ENCODE measurements at regions not wholly inside any gene's neighbourhood (a gene's known extent, or its start where the extent isn't known, plus 50 kb on each side); places are given as distances from the start of the nearest gene placed in this dataset.

DNA sequence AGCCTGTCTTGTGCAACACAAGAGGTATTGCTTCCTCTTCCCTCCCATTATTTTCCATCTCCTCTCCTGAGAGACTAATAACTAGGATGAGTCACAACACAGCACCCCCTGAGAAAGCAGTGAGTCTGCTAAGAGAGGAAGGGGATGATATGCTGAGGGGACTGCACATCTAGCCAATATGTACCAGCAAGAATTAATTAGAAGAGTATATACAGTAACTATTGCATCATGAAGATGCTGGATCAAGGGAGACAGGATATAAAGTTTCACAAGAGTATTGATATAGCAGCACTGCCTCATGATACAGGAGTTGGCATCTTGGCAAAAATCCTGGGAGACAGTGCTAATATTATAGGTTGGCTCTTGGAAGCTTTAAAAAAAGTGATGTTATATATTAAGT is 289.9 kb upstream of the RBMS1 start:
- no peak overlapping the region for H3K4me2 ChIP-seq

GRCh38 chr2:160784034-160784433 is 290.4 kb upstream of the RBMS1 start:
- peaks cover 7% of the 10 kb centered on the region; the same call in 2 of the 3 replicates for H3K9me3 ChIP-seq
- peak in 1 of 2 experiments; percentile 62; a peak in 4 of 6 replicates for ATAC-seq
- peak in 1 of 2 experiments; percentile 17 for DNase-seq (ENCODE audit: low read depth in 1 of 2, low spot score in 1 of 2)
- TF ChIP-seq, protein P1, sequence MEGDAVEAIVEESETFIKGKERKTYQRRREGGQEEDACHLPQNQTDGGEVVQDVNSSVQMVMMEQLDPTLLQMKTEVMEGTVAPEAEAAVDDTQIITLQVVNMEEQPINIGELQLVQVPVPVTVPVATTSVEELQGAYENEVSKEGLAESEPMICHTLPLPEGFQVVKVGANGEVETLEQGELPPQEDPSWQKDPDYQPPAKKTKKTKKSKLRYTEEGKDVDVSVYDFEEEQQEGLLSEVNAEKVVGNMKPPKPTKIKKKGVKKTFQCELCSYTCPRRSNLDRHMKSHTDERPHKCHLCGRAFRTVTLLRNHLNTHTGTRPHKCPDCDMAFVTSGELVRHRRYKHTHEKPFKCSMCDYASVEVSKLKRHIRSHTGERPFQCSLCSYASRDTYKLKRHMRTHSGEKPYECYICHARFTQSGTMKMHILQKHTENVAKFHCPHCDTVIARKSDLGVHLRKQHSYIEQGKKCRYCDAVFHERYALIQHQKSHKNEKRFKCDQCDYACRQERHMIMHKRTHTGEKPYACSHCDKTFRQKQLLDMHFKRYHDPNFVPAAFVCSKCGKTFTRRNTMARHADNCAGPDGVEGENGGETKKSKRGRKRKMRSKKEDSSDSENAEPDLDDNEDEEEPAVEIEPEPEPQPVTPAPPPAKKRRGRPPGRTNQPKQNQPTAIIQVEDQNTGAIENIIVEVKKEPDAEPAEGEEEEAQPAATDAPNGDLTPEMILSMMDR (IDR thresholded peaks at IDR 0.05): peak; percentile 18; the same call in 2 of the 3 replicates
- TF ChIP-seq CHD4 (IDR thresholded peaks at IDR 0.05; ENCODE audit: borderline replicate concordance): no peak
- no peak for TF ChIP-seq ZFP36 (IDR thresholded peaks at IDR 0.05; ENCODE audit: borderline replicate concordance, partially characterized antibody)
- no peak for TF ChIP-seq ZNF302 (CRISPR knock-in tag; IDR thresholded peaks at IDR 0.05)
- no peak for TF ChIP-seq CEBPB (IDR thresholded peaks at IDR 0.05)
- no peak for TF ChIP-seq PHF8 (IDR thresholded peaks at IDR 0.05; ENCODE audit: borderline replicate concordance, low read depth)
- TF ChIP-seq E2F6 (IDR thresholded peaks at IDR 0.05; ENCODE audit: borderline replicate concordance, low read depth): no peak
- TF ChIP-seq CBX2 (IDR thresholded peaks at IDR 0.05; ENCODE audit: borderline replicate concordance, low read depth): no peak
- no peak for TF ChIP-seq JUNB (IDR thresholded peaks at IDR 0.05)
- TF ChIP-seq MAX (IDR thresholded peaks at IDR 0.05): no peak
- no peak for TF ChIP-seq KDM5A (IDR thresholded peaks at IDR 0.05)
- TF ChIP-seq, protein P2, sequence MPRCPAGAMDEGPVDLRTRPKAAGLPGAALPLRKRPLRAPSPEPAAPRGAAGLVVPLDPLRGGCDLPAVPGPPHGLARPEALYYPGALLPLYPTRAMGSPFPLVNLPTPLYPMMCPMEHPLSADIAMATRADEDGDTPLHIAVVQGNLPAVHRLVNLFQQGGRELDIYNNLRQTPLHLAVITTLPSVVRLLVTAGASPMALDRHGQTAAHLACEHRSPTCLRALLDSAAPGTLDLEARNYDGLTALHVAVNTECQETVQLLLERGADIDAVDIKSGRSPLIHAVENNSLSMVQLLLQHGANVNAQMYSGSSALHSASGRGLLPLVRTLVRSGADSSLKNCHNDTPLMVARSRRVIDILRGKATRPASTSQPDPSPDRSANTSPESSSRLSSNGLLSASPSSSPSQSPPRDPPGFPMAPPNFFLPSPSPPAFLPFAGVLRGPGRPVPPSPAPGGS (IDR thresholded peaks at IDR 0.05): no peak
- no peak for TF ChIP-seq BHLHE40 (IDR thresholded peaks at IDR 0.05; ENCODE audit: low read depth, low read length)
- TF ChIP-seq RAD21 (conservative IDR thresholded peaks at IDR 0.05 in 1 of 2, IDR thresholded peaks at IDR 0.05 in 1 of 2): peak in 1 of 2 experiments; percentile 28; a peak in 2 of 5 replicates
- 65% methylated on average over 3 of the region's 3 CpGs for WGBS (ENCODE audit: missing lambda C conversion rate)
- ChIA-PET CTCF (interaction anchor here (1.0 kb wide), 1 partner anchor 118 kb away, joined by 3 read pairs; no protein-coding TSS in a partner anchor), POLR2A (no interaction called here)
- no peaks in the 10 kb centered on the region for H3K4me1 ChIP-seq
- peak overlapping the region in 1 of 2 experiments; percentile 37; a peak in 1 of 6 replicates for H3K27ac ChIP-seq
- no peak overlapping the region for H3K4me3 ChIP-seq
- FAIRE-seq: no peak
- no peak overlapping the region for H3K4me2 ChIP-seq

More for the DNA sequence above, 289.9 kb upstream of the RBMS1 start:
- Histone ChIP-seq H3K4me3 (no peak overlapping the region), H3K9me3 (peaks cover 7% of the 10 kb centered on the region; the same call in 2 of the 3 replicates), H3K4me1 (no peaks in the 10 kb centered on the region), H3K27ac (0 out of 6 replicates have a peak overlapping the region, but pooled peaks of 1 of the 2 experiments have one; percentile 37)
- DNase-seq (ENCODE audit: low read depth in 1 of 2, low spot score in 1 of 2): no peak
- ChIA-PET CTCF (interaction anchor here (1.0 kb wide), 1 partner anchor 117 kb away, joined by 3 read pairs; no protein-coding TSS in a partner anchor), POLR2A (no interaction called here)
- ATAC-seq: peak in 1 of 2 experiments; percentile 39; a peak in 1 of 6 replicates
- no peak for FAIRE-seq
- TF ChIP-seq CBX8 (IDR thresholded peaks at IDR 0.05) (no peak), ZSCAN20 (CRISPR knock-in tag; IDR thresholded peaks at IDR 0.05) (no peak), JUNB (IDR thresholded peaks at IDR 0.05) (peak; percentile 20; the same call in 1 of the 2 replicates), CEBPB (IDR thresholded peaks at IDR 0.05) (0 out of 4 replicates have a peak, but pooled peaks of 1 of the 2 experiments have one; percentile 4), CHD2 (IDR thresholded peaks at IDR 0.05; ENCODE audit: low read length, partially characterized antibody) (no peak), KDM5A (IDR thresholded peaks at IDR 0.05) (no peak), HOXB5 (CRISPR knock-in tag; IDR thresholded peaks at IDR 0.05) (no peak), NPAS2 (CRISPR knock-in tag; IDR thresholded peaks at IDR 0.05; ENCODE audit: borderline replicate concordance) (no peak)
- TF ChIP-seq, protein P3, sequence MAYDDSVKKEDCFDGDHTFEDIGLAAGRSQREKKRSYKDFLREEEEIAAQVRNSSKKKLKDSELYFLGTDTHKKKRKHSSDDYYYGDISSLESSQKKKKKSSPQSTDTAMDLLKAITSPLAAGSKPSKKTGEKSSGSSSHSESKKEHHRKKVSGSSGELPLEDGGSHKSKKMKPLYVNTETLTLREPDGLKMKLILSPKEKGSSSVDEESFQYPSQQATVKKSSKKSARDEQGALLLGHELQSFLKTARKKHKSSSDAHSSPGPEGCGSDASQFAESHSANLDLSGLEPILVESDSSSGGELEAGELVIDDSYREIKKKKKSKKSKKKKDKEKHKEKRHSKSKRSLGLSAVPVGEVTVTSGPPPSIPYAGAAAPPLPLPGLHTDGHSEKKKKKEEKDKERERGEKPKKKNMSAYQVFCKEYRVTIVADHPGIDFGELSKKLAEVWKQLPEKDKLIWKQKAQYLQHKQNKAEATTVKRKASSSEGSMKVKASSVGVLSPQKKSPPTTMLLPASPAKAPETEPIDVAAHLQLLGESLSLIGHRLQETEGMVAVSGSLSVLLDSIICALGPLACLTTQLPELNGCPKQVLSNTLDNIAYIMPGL (CRISPR knock-in tag; IDR thresholded peaks at IDR 0.05; ENCODE audit: borderline replicate concordance): no peak
